ENCODE measurements at regions not wholly inside any gene's neighbourhood (a gene's known extent, or its start where the extent isn't known, plus 50 kb on each side); places are given as distances from the start of the nearest gene placed in this dataset.

DNA sequence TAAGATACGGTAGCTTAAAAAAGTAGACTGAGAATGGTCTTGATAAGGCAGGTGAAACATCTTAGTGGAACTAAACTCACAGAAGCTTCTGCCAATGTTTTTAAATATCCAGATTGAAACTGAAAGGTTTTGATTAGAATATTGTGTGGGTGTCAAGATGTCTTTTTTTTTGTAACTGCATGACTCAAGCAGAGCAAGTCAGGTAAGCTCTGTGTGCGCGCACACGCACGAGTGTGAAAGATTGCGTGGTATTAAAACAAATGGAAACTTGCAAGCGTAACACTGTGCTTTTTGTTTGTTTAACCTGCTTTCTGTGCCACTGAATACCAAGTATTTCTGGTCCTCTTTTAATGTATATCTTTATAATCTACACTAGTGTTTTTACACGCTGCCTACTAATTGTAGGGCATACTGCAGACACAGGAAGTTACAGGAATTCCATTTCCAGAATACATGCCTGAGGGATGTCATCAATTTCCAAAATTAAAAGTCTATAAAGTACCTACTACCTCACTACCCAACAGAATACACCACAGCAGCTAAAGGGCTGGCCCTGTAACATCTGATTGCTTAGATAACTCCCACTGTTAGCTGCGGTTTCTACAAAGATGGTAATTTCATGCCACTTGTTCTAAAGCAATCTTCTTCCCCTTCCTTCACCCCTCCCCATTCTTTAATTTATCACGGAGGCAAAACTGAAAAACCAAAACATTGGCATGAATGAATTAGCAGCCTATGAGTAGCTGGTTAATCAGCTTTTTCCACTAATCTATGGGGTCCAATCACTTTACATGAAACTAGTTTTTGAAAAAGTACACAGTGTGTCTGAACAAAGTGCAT, 472.8 kb downstream of the SHQ1 start:
- Histone ChIP-seq H3K27me3 (ENCODE audit: insufficient read depth, low read depth) (no peaks in the 10 kb centered on the region), H3K79me2 (ENCODE audit: low read depth) (peaks cover 2% of the 10 kb centered on the region), H3K9me3 (ENCODE audit: insufficient read depth, low read depth) (no peaks in the 10 kb centered on the region), H3K27ac (no peak overlapping the region), H3K4me3 (no peak overlapping the region), H4K20me1 (ENCODE audit: insufficient read depth) (peaks cover 8% of the 10 kb centered on the region; the same call in 1 of the 2 replicates), H3F3A (ENCODE audit: insufficient read depth, low read depth) (no peaks in the 10 kb centered on the region), H3K4me2 (no peak overlapping the region), H3K4me1 (replicated peaks; ENCODE audit: insufficient read depth) (no peaks in the 10 kb centered on the region), H3K9me2 (ENCODE audit: insufficient read depth) (no peaks in the 10 kb centered on the region), H2AFZ (no peak overlapping the region), H3K36me3 (ENCODE audit: low read depth) (no peaks in the 10 kb centered on the region)
- intact Hi-C loops (cut with micrococcal nuclease; ENCODE audit: unreplicated experiment), result no loop called here
- no peak for TF ChIP-seq EZH2 (IDR thresholded peaks at IDR 0.05; ENCODE audit: low read depth)
- TF ChIP-seq, protein P1, sequence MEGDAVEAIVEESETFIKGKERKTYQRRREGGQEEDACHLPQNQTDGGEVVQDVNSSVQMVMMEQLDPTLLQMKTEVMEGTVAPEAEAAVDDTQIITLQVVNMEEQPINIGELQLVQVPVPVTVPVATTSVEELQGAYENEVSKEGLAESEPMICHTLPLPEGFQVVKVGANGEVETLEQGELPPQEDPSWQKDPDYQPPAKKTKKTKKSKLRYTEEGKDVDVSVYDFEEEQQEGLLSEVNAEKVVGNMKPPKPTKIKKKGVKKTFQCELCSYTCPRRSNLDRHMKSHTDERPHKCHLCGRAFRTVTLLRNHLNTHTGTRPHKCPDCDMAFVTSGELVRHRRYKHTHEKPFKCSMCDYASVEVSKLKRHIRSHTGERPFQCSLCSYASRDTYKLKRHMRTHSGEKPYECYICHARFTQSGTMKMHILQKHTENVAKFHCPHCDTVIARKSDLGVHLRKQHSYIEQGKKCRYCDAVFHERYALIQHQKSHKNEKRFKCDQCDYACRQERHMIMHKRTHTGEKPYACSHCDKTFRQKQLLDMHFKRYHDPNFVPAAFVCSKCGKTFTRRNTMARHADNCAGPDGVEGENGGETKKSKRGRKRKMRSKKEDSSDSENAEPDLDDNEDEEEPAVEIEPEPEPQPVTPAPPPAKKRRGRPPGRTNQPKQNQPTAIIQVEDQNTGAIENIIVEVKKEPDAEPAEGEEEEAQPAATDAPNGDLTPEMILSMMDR (conservative IDR thresholded peaks at IDR 0.05), result no peak
- no TSS peak for BruUV-seq (replicated peaks)
- DNase-seq, result no peak
- CTCF ChIA-PET, result no interaction called here
- POLR2A ChIA-PET (ENCODE audit: unreplicated experiment), result no interaction called here

DNA sequence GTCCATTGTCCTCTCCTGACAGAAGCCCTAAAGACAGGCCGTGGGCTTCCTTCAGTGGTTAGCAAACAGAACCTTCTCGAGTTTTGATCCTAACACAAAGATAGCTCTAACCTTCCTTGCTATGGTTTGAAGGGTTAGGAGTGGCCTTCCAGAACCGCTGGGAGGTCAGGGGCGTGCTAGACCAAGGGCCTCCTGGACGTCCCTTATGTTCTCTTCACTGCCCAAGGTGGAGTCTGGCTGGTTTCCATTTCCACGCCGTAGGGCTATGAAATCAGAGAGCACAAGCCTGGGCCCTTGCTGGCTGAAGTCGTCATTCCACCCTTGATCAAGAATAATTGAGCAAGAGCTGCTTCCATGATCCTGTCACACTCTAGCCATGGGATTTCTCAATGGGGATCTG, 475.1 kb downstream of the SHQ1 start:
- POLR2A ChIA-PET (ENCODE audit: unreplicated experiment), result no interaction called here
- CTCF ChIA-PET, result no interaction called here
- no TSS peak for BruUV-seq (replicated peaks)
- Histone ChIP-seq H3K9me2 (ENCODE audit: insufficient read depth) (no peaks in the 10 kb centered on the region), H3K27me3 (ENCODE audit: insufficient read depth, low read depth) (no peaks in the 10 kb centered on the region), H3K4me2 (no peak overlapping the region), H3K9me3 (ENCODE audit: insufficient read depth, low read depth) (no peaks in the 10 kb centered on the region), H3K4me1 (replicated peaks; ENCODE audit: insufficient read depth) (no peaks in the 10 kb centered on the region), H3F3A (ENCODE audit: insufficient read depth, low read depth) (no peaks in the 10 kb centered on the region), H2AFZ (no peak overlapping the region), H3K79me2 (ENCODE audit: low read depth) (no peaks in the 10 kb centered on the region), H3K36me3 (ENCODE audit: low read depth) (no peaks in the 10 kb centered on the region), H3K27ac (no peak overlapping the region), H4K20me1 (ENCODE audit: insufficient read depth) (no peaks in the 10 kb centered on the region), H3K4me3 (no peak overlapping the region)
- TF ChIP-seq, protein P1 (conservative IDR thresholded peaks at IDR 0.05), result no peak
- intact Hi-C loops (cut with micrococcal nuclease; ENCODE audit: unreplicated experiment), result no loop called here
- no peak for DNase-seq

DNA sequence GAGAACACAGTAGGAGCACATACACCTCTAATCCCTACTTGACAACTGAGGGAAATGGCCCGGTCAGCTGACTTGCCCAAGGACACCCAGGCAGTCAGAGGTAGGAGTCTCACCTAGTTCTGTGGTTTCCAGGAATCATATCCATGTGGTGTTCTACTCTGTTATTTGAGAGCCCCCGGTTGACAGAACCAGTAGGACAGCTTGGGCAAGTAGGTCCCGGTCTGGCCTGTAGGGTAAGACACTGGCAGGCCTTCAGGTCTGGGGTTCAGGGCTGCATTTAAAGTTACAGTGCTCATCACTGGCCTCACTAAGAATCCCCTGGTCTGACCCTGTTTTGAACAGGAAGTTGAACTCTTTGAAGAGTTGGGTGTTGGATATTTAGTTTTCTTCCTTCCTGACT, 476.1 kb downstream of the SHQ1 start:
- Histone ChIP-seq H3K4me1 (replicated peaks; ENCODE audit: insufficient read depth) (no peaks in the 10 kb centered on the region), H3F3A (ENCODE audit: insufficient read depth, low read depth) (no peaks in the 10 kb centered on the region), H3K79me2 (ENCODE audit: low read depth) (no peaks in the 10 kb centered on the region), H3K4me2 (no peak overlapping the region), H3K9me3 (ENCODE audit: insufficient read depth, low read depth) (no peaks in the 10 kb centered on the region), H3K9me2 (ENCODE audit: insufficient read depth) (no peaks in the 10 kb centered on the region), H3K36me3 (ENCODE audit: low read depth) (no peaks in the 10 kb centered on the region), H4K20me1 (ENCODE audit: insufficient read depth) (no peaks in the 10 kb centered on the region), H3K27me3 (ENCODE audit: insufficient read depth, low read depth) (no peaks in the 10 kb centered on the region), H2AFZ (no peak overlapping the region), H3K27ac (no peak overlapping the region), H3K4me3 (no peak overlapping the region)
- ChIA-PET CTCF (no interaction called here), POLR2A (ENCODE audit: unreplicated experiment) (no interaction called here)
- TF ChIP-seq, protein P1 (conservative IDR thresholded peaks at IDR 0.05), result no peak
- no peak for TF ChIP-seq EZH2 (IDR thresholded peaks at IDR 0.05; ENCODE audit: low read depth)
- BruUV-seq (replicated peaks), result no TSS peak
- intact Hi-C loops (cut with micrococcal nuclease; ENCODE audit: unreplicated experiment), result no loop called here
- no peak for DNase-seq
